ENCODE measurements at regions not wholly inside any gene's neighbourhood (a gene's known extent, or its start where the extent isn't known, plus 50 kb on each side); places are given as distances from the start of the nearest gene placed in this dataset.

DNA sequence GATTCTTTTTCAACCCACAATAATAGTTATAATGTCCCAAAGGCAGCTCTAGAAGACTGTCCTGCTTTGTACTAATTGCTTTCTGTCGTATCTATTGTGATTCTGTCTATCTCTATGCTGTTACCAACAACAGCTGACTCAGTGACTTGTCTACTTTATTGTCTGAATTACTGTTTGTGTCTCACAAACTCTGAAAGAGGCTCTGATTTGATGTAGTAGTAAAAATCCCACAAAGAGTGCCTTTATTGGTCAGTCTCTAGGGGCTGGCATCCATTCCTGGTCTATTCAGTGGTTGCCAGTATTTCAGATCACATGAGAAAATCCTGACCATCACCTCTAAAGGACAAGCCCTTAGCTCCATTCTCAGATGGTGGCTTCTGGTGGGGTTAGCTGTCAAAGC is 254.2 kb downstream of the NSUN3 start:
- Histone ChIP-seq H3K79me2 (replicated peaks; ENCODE audit: insufficient read depth, low read length) (no peaks in the 10 kb centered on the region), H3K9me3 (ENCODE audit: low read length) (no peaks in the 10 kb centered on the region), H3K36me3 (ENCODE audit: insufficient read depth, low read length) (no peaks in the 10 kb centered on the region), H3K27me3 (ENCODE audit: insufficient read depth, low read depth, low read length) (no peaks in the 10 kb centered on the region), H3F3A (ENCODE audit: insufficient read depth, low read length, poor library complexity, severe bottlenecking) (no peaks in the 10 kb centered on the region), H3K4me2 (ENCODE audit: low read length) (no peak overlapping the region), H3K9ac (ENCODE audit: low read length) (no peak overlapping the region), H3K27ac (ENCODE audit: low read length) (no peak overlapping the region), H3K9me2 (ENCODE audit: insufficient read depth, low read length) (no peaks in the 10 kb centered on the region), H4K20me1 (ENCODE audit: insufficient read depth) (no peaks in the 10 kb centered on the region), H2AFZ (ENCODE audit: low read depth, low read length) (no peak overlapping the region), H3K4me3 (ENCODE audit: low read length) (no peak overlapping the region)
- TF ChIP-seq, protein P1, sequence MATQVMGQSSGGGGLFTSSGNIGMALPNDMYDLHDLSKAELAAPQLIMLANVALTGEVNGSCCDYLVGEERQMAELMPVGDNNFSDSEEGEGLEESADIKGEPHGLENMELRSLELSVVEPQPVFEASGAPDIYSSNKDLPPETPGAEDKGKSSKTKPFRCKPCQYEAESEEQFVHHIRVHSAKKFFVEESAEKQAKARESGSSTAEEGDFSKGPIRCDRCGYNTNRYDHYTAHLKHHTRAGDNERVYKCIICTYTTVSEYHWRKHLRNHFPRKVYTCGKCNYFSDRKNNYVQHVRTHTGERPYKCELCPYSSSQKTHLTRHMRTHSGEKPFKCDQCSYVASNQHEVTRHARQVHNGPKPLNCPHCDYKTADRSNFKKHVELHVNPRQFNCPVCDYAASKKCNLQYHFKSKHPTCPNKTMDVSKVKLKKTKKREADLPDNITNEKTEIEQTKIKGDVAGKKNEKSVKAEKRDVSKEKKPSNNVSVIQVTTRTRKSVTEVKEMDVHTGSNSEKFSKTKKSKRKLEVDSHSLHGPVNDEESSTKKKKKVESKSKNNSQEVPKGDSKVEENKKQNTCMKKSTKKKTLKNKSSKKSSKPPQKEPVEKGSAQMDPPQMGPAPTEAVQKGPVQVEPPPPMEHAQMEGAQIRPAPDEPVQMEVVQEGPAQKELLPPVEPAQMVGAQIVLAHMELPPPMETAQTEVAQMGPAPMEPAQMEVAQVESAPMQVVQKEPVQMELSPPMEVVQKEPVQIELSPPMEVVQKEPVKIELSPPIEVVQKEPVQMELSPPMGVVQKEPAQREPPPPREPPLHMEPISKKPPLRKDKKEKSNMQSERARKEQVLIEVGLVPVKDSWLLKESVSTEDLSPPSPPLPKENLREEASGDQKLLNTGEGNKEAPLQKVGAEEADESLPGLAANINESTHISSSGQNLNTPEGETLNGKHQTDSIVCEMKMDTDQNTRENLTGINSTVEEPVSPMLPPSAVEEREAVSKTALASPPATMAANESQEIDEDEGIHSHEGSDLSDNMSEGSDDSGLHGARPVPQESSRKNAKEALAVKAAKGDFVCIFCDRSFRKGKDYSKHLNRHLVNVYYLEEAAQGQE (IDR thresholded peaks at IDR 0.05; ENCODE audit: borderline replicate concordance), result no peak
- TF ChIP-seq, protein P2, sequence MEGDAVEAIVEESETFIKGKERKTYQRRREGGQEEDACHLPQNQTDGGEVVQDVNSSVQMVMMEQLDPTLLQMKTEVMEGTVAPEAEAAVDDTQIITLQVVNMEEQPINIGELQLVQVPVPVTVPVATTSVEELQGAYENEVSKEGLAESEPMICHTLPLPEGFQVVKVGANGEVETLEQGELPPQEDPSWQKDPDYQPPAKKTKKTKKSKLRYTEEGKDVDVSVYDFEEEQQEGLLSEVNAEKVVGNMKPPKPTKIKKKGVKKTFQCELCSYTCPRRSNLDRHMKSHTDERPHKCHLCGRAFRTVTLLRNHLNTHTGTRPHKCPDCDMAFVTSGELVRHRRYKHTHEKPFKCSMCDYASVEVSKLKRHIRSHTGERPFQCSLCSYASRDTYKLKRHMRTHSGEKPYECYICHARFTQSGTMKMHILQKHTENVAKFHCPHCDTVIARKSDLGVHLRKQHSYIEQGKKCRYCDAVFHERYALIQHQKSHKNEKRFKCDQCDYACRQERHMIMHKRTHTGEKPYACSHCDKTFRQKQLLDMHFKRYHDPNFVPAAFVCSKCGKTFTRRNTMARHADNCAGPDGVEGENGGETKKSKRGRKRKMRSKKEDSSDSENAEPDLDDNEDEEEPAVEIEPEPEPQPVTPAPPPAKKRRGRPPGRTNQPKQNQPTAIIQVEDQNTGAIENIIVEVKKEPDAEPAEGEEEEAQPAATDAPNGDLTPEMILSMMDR (IDR thresholded peaks at IDR 0.05; ENCODE audit: poor library complexity, severe bottlenecking), result no peak
- TF ChIP-seq MXI1 (conservative IDR thresholded peaks at IDR 0.05; ENCODE audit: poor library complexity, severe bottlenecking) (no peak), RAD21 (conservative IDR thresholded peaks at IDR 0.05) (no peak), EZH2 (IDR thresholded peaks at IDR 0.05; ENCODE audit: borderline replicate concordance, insufficient read depth, low read length, poor library complexity, severe bottlenecking) (no peak), POLR2AphosphoS5 (IDR thresholded peaks at IDR 0.05) (no peak), SMC3 (conservative IDR thresholded peaks at IDR 0.05; ENCODE audit: poor library complexity) (no peak), EP300 (conservative IDR thresholded peaks at IDR 0.05; ENCODE audit: poor library complexity, severe bottlenecking) (no peak), TAF1 (IDR thresholded peaks at IDR 0.05; ENCODE audit: low read depth) (no peak)

DNA sequence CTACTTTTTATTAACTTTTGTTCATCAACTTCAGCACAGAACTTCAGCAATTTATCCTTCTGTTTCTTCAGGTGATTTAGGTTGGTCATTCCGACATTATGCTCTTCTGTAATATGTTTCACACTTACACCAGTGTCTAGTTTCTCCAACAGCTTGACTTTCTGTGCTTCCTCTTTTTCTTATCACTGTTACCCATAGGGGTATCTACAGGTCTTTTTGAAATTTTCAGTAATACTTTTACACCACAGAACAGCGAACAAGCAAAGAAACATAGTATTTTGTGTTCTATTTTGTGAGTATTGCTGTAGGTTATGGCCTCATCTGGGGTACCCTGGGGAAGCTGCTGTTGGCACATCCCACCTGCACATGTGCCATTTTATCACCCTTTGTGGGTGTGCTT is 260.7 kb downstream of the NSUN3 start:
- Histone ChIP-seq H3K9ac (ENCODE audit: low read length) (no peak overlapping the region), H3K79me2 (replicated peaks; ENCODE audit: insufficient read depth, low read length) (no peaks in the 10 kb centered on the region), H4K20me1 (ENCODE audit: insufficient read depth) (no peaks in the 10 kb centered on the region), H2AFZ (ENCODE audit: low read depth, low read length) (no peak overlapping the region), H3F3A (ENCODE audit: insufficient read depth, low read length, poor library complexity, severe bottlenecking) (no peaks in the 10 kb centered on the region), H3K9me3 (ENCODE audit: low read length) (no peaks in the 10 kb centered on the region), H3K27ac (ENCODE audit: low read length) (no peak overlapping the region), H3K9me2 (ENCODE audit: insufficient read depth, low read length) (no peaks in the 10 kb centered on the region), H3K36me3 (ENCODE audit: insufficient read depth, low read length) (no peaks in the 10 kb centered on the region), H3K4me2 (ENCODE audit: low read length) (no peak overlapping the region), H3K27me3 (ENCODE audit: insufficient read depth, low read depth, low read length) (no peaks in the 10 kb centered on the region), H3K4me3 (ENCODE audit: low read length) (no peak overlapping the region)
- TF ChIP-seq EZH2 (IDR thresholded peaks at IDR 0.05; ENCODE audit: borderline replicate concordance, insufficient read depth, low read length, poor library complexity, severe bottlenecking), result no peak

DNA sequence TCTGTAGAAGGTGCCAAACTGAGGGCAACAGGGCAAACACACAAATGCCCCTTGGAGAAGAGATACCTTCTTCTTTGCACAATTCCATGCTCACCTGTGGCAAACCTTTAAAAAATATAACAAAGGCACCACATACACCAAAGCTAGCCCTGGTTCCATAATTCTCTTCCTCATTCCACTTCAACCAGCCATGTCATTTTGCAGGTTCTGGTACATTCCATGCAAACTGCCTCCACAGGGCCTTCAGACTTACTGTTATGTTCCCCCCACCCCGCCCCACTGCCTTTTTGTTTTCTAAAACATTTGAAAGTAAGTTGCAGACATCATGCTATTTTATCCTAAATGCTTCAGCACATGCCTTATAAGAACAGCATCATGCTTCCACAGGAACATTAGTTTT is 269.0 kb downstream of the NSUN3 start:
- no peaks in the 10 kb centered on the region for H3K9me3 ChIP-seq (ENCODE audit: low read length)
- H2AFZ ChIP-seq (ENCODE audit: low read depth, low read length), result no peak overlapping the region
- H3K27ac ChIP-seq (ENCODE audit: low read length), result no peak overlapping the region
- H3K27me3 ChIP-seq (ENCODE audit: insufficient read depth, low read depth, low read length), result no peaks in the 10 kb centered on the region
- H3K4me3 ChIP-seq (ENCODE audit: low read length), result no peak overlapping the region
- no peaks in the 10 kb centered on the region for H3F3A ChIP-seq (ENCODE audit: insufficient read depth, low read length, poor library complexity, severe bottlenecking)
- H3K36me3 ChIP-seq (ENCODE audit: insufficient read depth, low read length), result no peaks in the 10 kb centered on the region
- H4K20me1 ChIP-seq (ENCODE audit: insufficient read depth), result no peaks in the 10 kb centered on the region
- H3K9me2 ChIP-seq (ENCODE audit: insufficient read depth, low read length), result no peaks in the 10 kb centered on the region
- H3K9ac ChIP-seq (ENCODE audit: low read length), result no peak overlapping the region
- TF ChIP-seq MXI1 (conservative IDR thresholded peaks at IDR 0.05; ENCODE audit: poor library complexity, severe bottlenecking), result no peak
- TF ChIP-seq, protein P2 (IDR thresholded peaks at IDR 0.05; ENCODE audit: poor library complexity, severe bottlenecking), result no peak
- no peak for TF ChIP-seq EZH2 (IDR thresholded peaks at IDR 0.05; ENCODE audit: borderline replicate concordance, insufficient read depth, low read length, poor library complexity, severe bottlenecking)
- no peak for TF ChIP-seq RAD21 (conservative IDR thresholded peaks at IDR 0.05)
- no peak for TF ChIP-seq TAF1 (IDR thresholded peaks at IDR 0.05; ENCODE audit: low read depth)
- no peak for TF ChIP-seq POLR2AphosphoS5 (IDR thresholded peaks at IDR 0.05)
- TF ChIP-seq SMC3 (conservative IDR thresholded peaks at IDR 0.05; ENCODE audit: poor library complexity), result no peak
- TF ChIP-seq EP300 (conservative IDR thresholded peaks at IDR 0.05; ENCODE audit: poor library complexity, severe bottlenecking), result no peak
- TF ChIP-seq, protein P1 (IDR thresholded peaks at IDR 0.05; ENCODE audit: borderline replicate concordance), result no peak
- no peak overlapping the region for H3K4me2 ChIP-seq (ENCODE audit: low read length)
- no peaks in the 10 kb centered on the region for H3K79me2 ChIP-seq (replicated peaks; ENCODE audit: insufficient read depth, low read length)
